ENCODE measurements at regions not wholly inside any gene's neighbourhood (a gene's known extent, or its start where the extent isn't known, plus 50 kb on each side); places are given as distances from the start of the nearest gene placed in this dataset.
"Not testable (repeated sequence)": the region's sequence is repeated elsewhere in the genome, so short reads cannot be mapped to it uniquely, and the experiment has no call there.

GRCh38 chrY:23695664-23696328 lies 352.0 kb downstream of the CDY1B start:
- intact Hi-C loops (cut with DNase I); H3K27me3 ChIP-seq; H3K4me3 ChIP-seq; H3K27ac ChIP-seq; ATAC-seq; DNase-seq; H3K36me3 ChIP-seq; H3K9me3 ChIP-seq; H3K4me1 ChIP-seq: not testable (repeated sequence)
- no CpG with 5 or more reads among the region's 3 CpGs for WGBS, 4 donors

- H3K4me3 ChIP-seq; ATAC-seq; intact Hi-C loops (cut with DNase I); H3K4me1 ChIP-seq; H3K27ac ChIP-seq; H3K36me3 ChIP-seq; DNase-seq; H3K9me3 ChIP-seq; H3K27me3 ChIP-seq: not testable (repeated sequence)
- no CpG with 5 or more reads among the region's 11 CpGs for WGBS, 4 donors
Measured at GRCh38 chrY:23681960-23682359, 365.9 kb downstream of the CDY1B start.

- H3K36me3 ChIP-seq; intact Hi-C loops (cut with DNase I); DNase-seq; H3K27me3 ChIP-seq; H3K4me1 ChIP-seq; H3K4me3 ChIP-seq; H3K27ac ChIP-seq; H3K9me3 ChIP-seq: not testable (repeated sequence)
- ATAC-seq, result peak in 1 of 4 donors; percentile 42
Measured at GRCh38 chrY:23669858-23670257, 378.0 kb downstream of the CDY1B start.

GRCh38 chrY:23622313-23622712 lies 403.0 kb downstream of the DAZ2 start:
- H3K27ac ChIP-seq; H3K9me3 ChIP-seq; intact Hi-C loops (cut with DNase I); H3K4me1 ChIP-seq; H3K27me3 ChIP-seq; H3K36me3 ChIP-seq; H3K4me3 ChIP-seq; ATAC-seq; DNase-seq: not testable (repeated sequence)
- WGBS, 4 donors, result no CpG with 5 or more reads among the region's 3 CpGs

- H3K4me1 ChIP-seq; H3K36me3 ChIP-seq; H3K4me3 ChIP-seq; H3K9me3 ChIP-seq; ATAC-seq; intact Hi-C loops (cut with DNase I); H3K27ac ChIP-seq; DNase-seq; H3K27me3 ChIP-seq: not testable (repeated sequence)
- WGBS, 4 donors, result no CpG with 5 or more reads among the region's 4 CpGs
Measured at GRCh38 chrY:23610449-23610848, 391.1 kb downstream of the DAZ2 start.

GRCh38 chrY:23596509-23596908 lies 377.2 kb downstream of the DAZ2 start:
- intact Hi-C loops (cut with DNase I); H3K4me3 ChIP-seq; H3K27me3 ChIP-seq; DNase-seq; ATAC-seq; H3K36me3 ChIP-seq; H3K9me3 ChIP-seq; H3K4me1 ChIP-seq; H3K27ac ChIP-seq: not testable (repeated sequence)
- WGBS, 4 donors, result no CpG with 5 or more reads among the region's 2 CpGs

GRCh38 chrY:23590243-23590642 lies 370.9 kb downstream of the DAZ2 start:
- ATAC-seq; H3K9me3 ChIP-seq; H3K4me1 ChIP-seq; H3K4me3 ChIP-seq; intact Hi-C loops (cut with DNase I); H3K27me3 ChIP-seq; H3K36me3 ChIP-seq; DNase-seq; H3K27ac ChIP-seq: not testable (repeated sequence)
- WGBS, 4 donors, result no CpG with 5 or more reads among the region's 1 CpG

GRCh38 chrY:23588409-23588808 lies 369.1 kb downstream of the DAZ2 start:
- H3K4me3 ChIP-seq; H3K27ac ChIP-seq; H3K36me3 ChIP-seq; H3K27me3 ChIP-seq; ATAC-seq; intact Hi-C loops (cut with DNase I); DNase-seq; H3K9me3 ChIP-seq; H3K4me1 ChIP-seq: not testable (repeated sequence)
- no CpG with 5 or more reads among the region's 4 CpGs for WGBS, 4 donors
